ENCODE measurements at regions not wholly inside any gene's neighbourhood (a gene's known extent, or its start where the extent isn't known, plus 50 kb on each side); places are given as distances from the start of the nearest gene placed in this dataset.

GRCh38 chr5:159602434-159602833 lies 272.1 kb upstream of the IL12B start:
- no peak for DNase-seq

GRCh38 chr5:159605585-159605984 lies 275.3 kb upstream of the IL12B start:
- DNase-seq = no peak

GRCh38 chr5:159609359-159609758 lies 279.1 kb upstream of the IL12B start:
- no peak for DNase-seq

GRCh38 chr5:159610966-159611579 lies 280.8 kb upstream of the IL12B start:
- DNase-seq = no peak

- no peak for DNase-seq
Observed at GRCh38 chr5:159616952-159617351, 286.7 kb upstream of the IL12B start.

GRCh38 chr5:159619826-159620225 lies 289.5 kb upstream of the IL12B start:
- no peak for DNase-seq

- DNase-seq = no peak
Observed at GRCh38 chr5:159620853-159621540, 290.7 kb upstream of the IL12B start.

GRCh38 chr5:159628703-159629102 lies 287.6 kb upstream of the ADRA1B start:
- DNase-seq = no peak

- no peak for DNase-seq
Observed at GRCh38 chr5:159629158-159629557, 287.1 kb upstream of the ADRA1B start.

- DNase-seq = no peak
Observed at GRCh38 chr5:159630545-159630944, 285.7 kb upstream of the ADRA1B start.

GRCh38 chr5:159631001-159631400 lies 285.3 kb upstream of the ADRA1B start:
- no peak for DNase-seq

- no peak for DNase-seq
Observed at GRCh38 chr5:159632866-159633265, 283.4 kb upstream of the ADRA1B start.

GRCh38 chr5:159638481-159638880 lies 277.8 kb upstream of the ADRA1B start:
- DNase-seq = no peak

GRCh38 chr5:159638954-159639559 lies 277.2 kb upstream of the ADRA1B start:
- DNase-seq = no peak

- DNase-seq = no peak
Observed at GRCh38 chr5:159639590-159639989, 276.7 kb upstream of the ADRA1B start.

GRCh38 chr5:159640446-159640845 lies 275.8 kb upstream of the ADRA1B start:
- DNase-seq = no peak

GRCh38 chr5:159640921-159641320 lies 275.4 kb upstream of the ADRA1B start:
- no peak for DNase-seq

- DNase-seq = no peak
Observed at GRCh38 chr5:159641371-159642039, 274.8 kb upstream of the ADRA1B start.

GRCh38 chr5:159642379-159642778 lies 273.9 kb upstream of the ADRA1B start:
- DNase-seq = no peak

GRCh38 chr5:159644053-159644452 lies 272.2 kb upstream of the ADRA1B start:
- DNase-seq = no peak

GRCh38 chr5:159645179-159645846 lies 271.0 kb upstream of the ADRA1B start:
- no peak for DNase-seq

- DNase-seq = no peak
Observed at GRCh38 chr5:159650803-159651202, 265.5 kb upstream of the ADRA1B start.

- DNase-seq = no peak
Observed at GRCh38 chr5:159655757-159656409, 260.4 kb upstream of the ADRA1B start.
